ENCODE measurements at regions not wholly inside any gene's neighbourhood (a gene's known extent, or its start where the extent isn't known, plus 50 kb on each side); places are given as distances from the start of the nearest gene placed in this dataset.

DNA sequence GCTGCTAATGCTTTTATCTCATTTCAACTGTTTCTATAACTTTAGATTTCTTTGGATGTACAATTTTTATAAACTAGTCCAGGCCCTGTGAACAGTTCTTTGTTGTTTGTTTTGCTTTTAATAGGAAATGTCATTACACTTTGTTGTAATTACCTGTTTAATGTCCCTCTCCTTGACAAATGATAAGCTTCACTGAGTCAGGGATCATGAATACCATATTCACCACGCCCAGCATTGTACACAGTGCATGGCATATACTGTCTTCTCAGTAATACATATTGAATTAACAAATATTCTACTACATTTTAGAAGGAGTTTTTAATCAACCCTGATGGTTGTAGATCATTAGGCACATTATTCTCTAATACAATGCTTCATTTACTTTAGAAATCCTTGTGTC, 1105.0 kb downstream of the MAT2B start:
- Histone ChIP-seq H3K36me3 (ENCODE audit: control insufficient read depth, insufficient read depth, low read length) (no peaks in the 10 kb centered on the region), H3K9me3 (ENCODE audit: control insufficient read depth, low read length) (no peaks in the 10 kb centered on the region), H3K27ac (ENCODE audit: insufficient read depth, low read depth, low read length, poor library complexity, severe bottlenecking) (no peak overlapping the region), H3K27me3 (ENCODE audit: control insufficient read depth, insufficient read depth, low read length, poor library complexity, severe bottlenecking) (no peaks in the 10 kb centered on the region), H3K4me3 (ENCODE audit: insufficient read depth, low read depth, low read length) (no peak overlapping the region), H3K4me1 (ENCODE audit: control insufficient read depth, insufficient read depth, low read length) (no peaks in the 10 kb centered on the region)
- WGBS, 2 experiments, result 67 to 93% methylated on average over 1 of the region's 1 CpG

GRCh38 chr5:164614707-164615106, 1109.3 kb downstream of the MAT2B start:
- Histone ChIP-seq H3K4me3 (ENCODE audit: insufficient read depth, low read depth, low read length) (no peak overlapping the region), H3K9me3 (ENCODE audit: control insufficient read depth, low read length) (no peaks in the 10 kb centered on the region), H3K27me3 (ENCODE audit: control insufficient read depth, insufficient read depth, low read length, poor library complexity, severe bottlenecking) (no peaks in the 10 kb centered on the region), H3K36me3 (ENCODE audit: control insufficient read depth, insufficient read depth, low read length) (no peaks in the 10 kb centered on the region), H3K4me1 (ENCODE audit: control insufficient read depth, insufficient read depth, low read length) (no peaks in the 10 kb centered on the region), H3K27ac (ENCODE audit: insufficient read depth, low read depth, low read length, poor library complexity, severe bottlenecking) (no peak overlapping the region)

GRCh38 chr5:164617290-164617689, 1111.9 kb downstream of the MAT2B start:
- Histone ChIP-seq H3K27ac (ENCODE audit: insufficient read depth, low read depth, low read length, poor library complexity, severe bottlenecking) (no peak overlapping the region), H3K36me3 (ENCODE audit: control insufficient read depth, insufficient read depth, low read length) (no peaks in the 10 kb centered on the region), H3K4me3 (ENCODE audit: insufficient read depth, low read depth, low read length) (no peak overlapping the region), H3K27me3 (ENCODE audit: control insufficient read depth, insufficient read depth, low read length, poor library complexity, severe bottlenecking) (no peaks in the 10 kb centered on the region), H3K4me1 (ENCODE audit: control insufficient read depth, insufficient read depth, low read length) (no peaks in the 10 kb centered on the region), H3K9me3 (ENCODE audit: control insufficient read depth, low read length) (no peaks in the 10 kb centered on the region)
- WGBS, 2 experiments, result 96 to 97% methylated on average over 5 of the region's 5 CpGs

- H3K36me3 ChIP-seq (ENCODE audit: control insufficient read depth, insufficient read depth, low read length), result no peaks in the 10 kb centered on the region
- WGBS, 2 experiments, result 89 to 93% methylated on average over 3 of the region's 4 CpGs
- H3K27ac ChIP-seq (ENCODE audit: insufficient read depth, low read depth, low read length, poor library complexity, severe bottlenecking), result no peak overlapping the region
- H3K4me3 ChIP-seq (ENCODE audit: insufficient read depth, low read depth, low read length), result no peak overlapping the region
- no peaks in the 10 kb centered on the region for H3K4me1 ChIP-seq (ENCODE audit: control insufficient read depth, insufficient read depth, low read length)
- H3K9me3 ChIP-seq (ENCODE audit: control insufficient read depth, low read length), result no peaks in the 10 kb centered on the region
- no peaks in the 10 kb centered on the region for H3K27me3 ChIP-seq (ENCODE audit: control insufficient read depth, insufficient read depth, low read length, poor library complexity, severe bottlenecking)
Measured at GRCh38 chr5:164627021-164627420, 1121.6 kb downstream of the MAT2B start.

GRCh38 chr5:164636456-164636855, 1131.0 kb downstream of the MAT2B start:
- Histone ChIP-seq H3K36me3 (ENCODE audit: control insufficient read depth, insufficient read depth, low read length) (no peaks in the 10 kb centered on the region), H3K4me1 (ENCODE audit: control insufficient read depth, insufficient read depth, low read length) (no peaks in the 10 kb centered on the region), H3K9me3 (ENCODE audit: control insufficient read depth, low read length) (no peaks in the 10 kb centered on the region), H3K4me3 (ENCODE audit: insufficient read depth, low read depth, low read length) (no peak overlapping the region), H3K27ac (ENCODE audit: insufficient read depth, low read depth, low read length, poor library complexity, severe bottlenecking) (no peak overlapping the region), H3K27me3 (ENCODE audit: control insufficient read depth, insufficient read depth, low read length, poor library complexity, severe bottlenecking) (no peaks in the 10 kb centered on the region)
- 89 to 100% methylated on average over 1 of the region's 1 CpG for WGBS, 2 experiments

DNA sequence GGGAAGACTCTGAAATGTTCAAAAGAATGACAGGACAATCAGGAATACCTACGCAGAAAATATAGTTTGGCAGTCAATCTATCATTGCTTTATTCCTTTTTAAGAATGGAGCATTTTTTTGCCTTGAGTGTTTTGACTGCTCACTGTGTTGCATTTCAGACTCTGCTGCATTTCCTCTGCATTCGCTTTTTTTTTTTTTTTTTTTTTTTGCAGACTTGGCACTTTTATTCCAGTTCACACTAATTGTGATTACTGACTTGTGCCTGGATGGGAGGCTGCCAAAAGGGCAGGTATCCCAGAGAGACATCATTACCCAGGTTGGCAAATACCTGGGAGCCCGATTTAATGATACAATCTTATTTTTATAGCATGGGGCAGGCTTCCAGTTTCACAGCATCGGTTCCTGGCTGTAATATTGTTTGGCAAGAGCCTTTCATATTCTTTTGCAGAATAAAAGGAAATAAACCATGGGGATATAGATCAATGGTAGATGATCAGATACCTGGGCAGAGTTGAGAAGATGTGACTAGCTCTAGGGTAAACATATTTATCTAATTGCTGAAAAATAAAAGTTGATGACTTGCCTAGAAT, 1132.6 kb downstream of the MAT2B start:
- Histone ChIP-seq H3K36me3 (ENCODE audit: control insufficient read depth, insufficient read depth, low read length) (no peaks in the 10 kb centered on the region), H3K27me3 (ENCODE audit: control insufficient read depth, insufficient read depth, low read length, poor library complexity, severe bottlenecking) (no peaks in the 10 kb centered on the region), H3K4me1 (ENCODE audit: control insufficient read depth, insufficient read depth, low read length) (no peaks in the 10 kb centered on the region), H3K9me3 (ENCODE audit: control insufficient read depth, low read length) (no peaks in the 10 kb centered on the region), H3K27ac (ENCODE audit: insufficient read depth, low read depth, low read length, poor library complexity, severe bottlenecking) (no peak overlapping the region), H3K4me3 (ENCODE audit: insufficient read depth, low read depth, low read length) (no peak overlapping the region)
- WGBS, 2 experiments, result 88 to 99% methylated on average over 4 of the region's 4 CpGs

- Histone ChIP-seq H3K9me3 (ENCODE audit: control insufficient read depth, low read length) (no peaks in the 10 kb centered on the region), H3K4me1 (ENCODE audit: control insufficient read depth, insufficient read depth, low read length) (no peaks in the 10 kb centered on the region)
Measured at GRCh38 chr5:164649266-164649665, 1143.8 kb downstream of the MAT2B start.

GRCh38 chr5:164650427-164650826, 1145.0 kb downstream of the MAT2B start:
- Histone ChIP-seq H3K27me3 (ENCODE audit: control insufficient read depth, insufficient read depth, low read length, poor library complexity, severe bottlenecking) (no peaks in the 10 kb centered on the region), H3K4me3 (ENCODE audit: insufficient read depth, low read depth, low read length) (no peak overlapping the region), H3K4me1 (ENCODE audit: control insufficient read depth, insufficient read depth, low read length) (no peaks in the 10 kb centered on the region), H3K36me3 (ENCODE audit: control insufficient read depth, insufficient read depth, low read length) (no peaks in the 10 kb centered on the region), H3K9me3 (ENCODE audit: control insufficient read depth, low read length) (no peaks in the 10 kb centered on the region), H3K27ac (ENCODE audit: insufficient read depth, low read depth, low read length, poor library complexity, severe bottlenecking) (no peak overlapping the region)
- 85 to 93% methylated on average over 1 of the region's 1 CpG for WGBS, 2 experiments

More at GRCh38 chr5:164649266-164649665, 1143.8 kb downstream of the MAT2B start:
- Histone ChIP-seq H3K27ac (ENCODE audit: insufficient read depth, low read depth, low read length, poor library complexity, severe bottlenecking) (no peak overlapping the region), H3K27me3 (ENCODE audit: control insufficient read depth, insufficient read depth, low read length, poor library complexity, severe bottlenecking) (no peaks in the 10 kb centered on the region), H3K4me3 (ENCODE audit: insufficient read depth, low read depth, low read length) (no peak overlapping the region), H3K36me3 (ENCODE audit: control insufficient read depth, insufficient read depth, low read length) (no peaks in the 10 kb centered on the region)

DNA sequence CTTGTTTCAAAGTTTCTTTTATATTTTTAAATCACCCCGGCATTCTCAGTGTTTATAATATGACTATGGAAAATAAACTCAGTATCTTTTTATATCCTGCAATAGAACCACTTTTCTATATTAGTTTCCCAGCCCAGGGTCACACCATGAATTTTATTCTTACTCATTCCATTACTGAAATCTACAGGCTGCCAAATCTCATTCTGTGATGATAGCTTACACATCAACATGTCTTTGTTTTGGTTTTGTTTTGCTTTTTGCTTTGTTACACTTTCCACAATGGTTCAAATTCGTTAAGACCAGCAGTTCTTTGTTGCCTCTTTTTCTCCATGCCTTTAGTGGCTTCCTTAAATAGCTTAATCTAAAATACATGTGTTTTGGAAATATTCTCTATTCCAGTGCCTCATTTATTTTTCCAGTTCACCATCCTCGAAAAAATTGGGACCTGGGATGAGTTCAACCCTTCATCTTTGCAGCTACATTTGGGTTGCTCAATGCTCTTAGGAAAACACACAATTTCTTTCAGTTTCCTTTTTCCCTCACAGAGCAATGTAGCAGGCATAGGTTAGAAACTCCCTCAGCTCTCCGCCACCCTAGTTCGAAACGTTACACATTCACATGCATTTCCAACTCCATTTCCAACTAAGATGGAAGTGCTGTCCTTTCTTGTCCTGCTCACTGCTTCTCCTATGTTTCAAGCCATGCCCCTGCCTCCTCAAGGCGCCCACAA, 1146.3 kb downstream of the MAT2B start:
- WGBS, 2 experiments, result 87% methylated on average over 5 to 6 of the region's 7 CpGs
- H3K36me3 ChIP-seq (ENCODE audit: control insufficient read depth, insufficient read depth, low read length), result no peaks in the 10 kb centered on the region
- H3K4me3 ChIP-seq (ENCODE audit: insufficient read depth, low read depth, low read length), result no peak overlapping the region
- no peaks in the 10 kb centered on the region for H3K4me1 ChIP-seq (ENCODE audit: control insufficient read depth, insufficient read depth, low read length)
- H3K9me3 ChIP-seq (ENCODE audit: control insufficient read depth, low read length), result no peaks in the 10 kb centered on the region
- H3K27me3 ChIP-seq (ENCODE audit: control insufficient read depth, insufficient read depth, low read length, poor library complexity, severe bottlenecking), result no peaks in the 10 kb centered on the region
- H3K27ac ChIP-seq (ENCODE audit: insufficient read depth, low read depth, low read length, poor library complexity, severe bottlenecking), result no peak overlapping the region

- Histone ChIP-seq H3K36me3 (ENCODE audit: control insufficient read depth, insufficient read depth, low read length) (no peaks in the 10 kb centered on the region), H3K9me3 (ENCODE audit: control insufficient read depth, low read length) (no peaks in the 10 kb centered on the region), H3K4me3 (ENCODE audit: insufficient read depth, low read depth, low read length) (no peak overlapping the region), H3K27ac (ENCODE audit: insufficient read depth, low read depth, low read length, poor library complexity, severe bottlenecking) (no peak overlapping the region), H3K27me3 (ENCODE audit: control insufficient read depth, insufficient read depth, low read length, poor library complexity, severe bottlenecking) (no peaks in the 10 kb centered on the region), H3K4me1 (ENCODE audit: control insufficient read depth, insufficient read depth, low read length) (no peaks in the 10 kb centered on the region)
- WGBS, 2 experiments, result 92% methylated on average over 1 of the region's 1 CpG
Measured at GRCh38 chr5:164652276-164652660, 1146.8 kb downstream of the MAT2B start.

Measured in ectodermal cell (in vitro differentiated cells).